GM12872 (cell line): ENCODE measurements at regions not wholly inside any gene's neighbourhood (a gene's known extent, or its start where the extent isn't known, plus 50 kb on each side); places are given as distances from the start of the nearest gene placed in this dataset.

ENCODE experiments used
- TF ChIP-seq, protein P1 (sequence below): IDR thresholded peaks from 3 replicates; pipeline ENCODE4 v1.5.1; 2011; ENCODE audit warnings: low read depth, mild to moderate bottlenecking, low read length, moderate library complexity; ENCODE audit not compliant: insufficient read depth

DNA sequence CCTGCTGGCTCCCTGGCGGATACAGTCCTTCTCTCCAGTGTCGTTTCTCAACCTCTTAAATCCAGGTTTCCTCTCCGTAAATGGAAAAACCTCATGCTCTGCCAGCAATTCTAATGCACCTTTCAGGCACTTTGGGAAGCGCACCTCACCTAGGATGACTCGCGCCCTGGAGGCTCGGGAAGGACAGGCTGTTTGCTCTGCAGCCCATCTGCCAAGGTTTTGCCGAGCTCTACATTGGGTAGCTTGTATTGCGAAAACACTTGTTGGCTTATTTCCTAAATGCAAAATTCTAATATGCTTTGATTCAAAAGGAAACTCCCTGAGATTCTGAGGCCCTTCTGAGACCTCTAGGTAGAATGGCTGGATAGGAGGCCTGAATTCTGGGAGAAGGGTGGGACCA lies 102.6 kb upstream of the MLN start:
- TF ChIP-seq, protein P1, sequence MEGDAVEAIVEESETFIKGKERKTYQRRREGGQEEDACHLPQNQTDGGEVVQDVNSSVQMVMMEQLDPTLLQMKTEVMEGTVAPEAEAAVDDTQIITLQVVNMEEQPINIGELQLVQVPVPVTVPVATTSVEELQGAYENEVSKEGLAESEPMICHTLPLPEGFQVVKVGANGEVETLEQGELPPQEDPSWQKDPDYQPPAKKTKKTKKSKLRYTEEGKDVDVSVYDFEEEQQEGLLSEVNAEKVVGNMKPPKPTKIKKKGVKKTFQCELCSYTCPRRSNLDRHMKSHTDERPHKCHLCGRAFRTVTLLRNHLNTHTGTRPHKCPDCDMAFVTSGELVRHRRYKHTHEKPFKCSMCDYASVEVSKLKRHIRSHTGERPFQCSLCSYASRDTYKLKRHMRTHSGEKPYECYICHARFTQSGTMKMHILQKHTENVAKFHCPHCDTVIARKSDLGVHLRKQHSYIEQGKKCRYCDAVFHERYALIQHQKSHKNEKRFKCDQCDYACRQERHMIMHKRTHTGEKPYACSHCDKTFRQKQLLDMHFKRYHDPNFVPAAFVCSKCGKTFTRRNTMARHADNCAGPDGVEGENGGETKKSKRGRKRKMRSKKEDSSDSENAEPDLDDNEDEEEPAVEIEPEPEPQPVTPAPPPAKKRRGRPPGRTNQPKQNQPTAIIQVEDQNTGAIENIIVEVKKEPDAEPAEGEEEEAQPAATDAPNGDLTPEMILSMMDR: no peak

DNA sequence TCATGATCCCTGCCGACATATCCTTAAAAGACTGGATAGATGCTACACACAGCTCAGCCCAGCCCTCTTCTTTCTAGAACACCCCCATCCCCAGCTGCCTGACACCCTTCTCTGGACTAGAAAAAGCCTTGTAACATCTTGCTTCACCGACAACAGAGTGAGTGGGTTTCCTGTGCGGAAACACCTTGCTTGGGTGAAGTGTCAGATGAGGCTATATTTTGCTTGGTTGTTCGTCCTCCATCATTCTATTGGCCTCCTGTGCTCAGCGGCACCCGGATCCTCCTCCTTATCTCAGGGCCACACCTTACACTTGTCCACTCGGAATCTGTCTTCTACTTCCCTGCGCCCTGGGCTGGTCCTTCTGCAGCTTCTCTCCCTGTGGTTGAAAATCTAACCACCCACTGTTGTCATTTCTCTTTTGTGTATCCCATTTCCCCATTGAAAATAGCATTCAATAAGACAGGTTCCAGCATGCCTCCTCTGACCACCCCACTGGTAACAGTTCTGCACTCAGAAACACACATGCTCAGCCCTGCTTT lies 101.3 kb upstream of the MLN start:
- TF ChIP-seq, protein P1: no peak

DNA sequence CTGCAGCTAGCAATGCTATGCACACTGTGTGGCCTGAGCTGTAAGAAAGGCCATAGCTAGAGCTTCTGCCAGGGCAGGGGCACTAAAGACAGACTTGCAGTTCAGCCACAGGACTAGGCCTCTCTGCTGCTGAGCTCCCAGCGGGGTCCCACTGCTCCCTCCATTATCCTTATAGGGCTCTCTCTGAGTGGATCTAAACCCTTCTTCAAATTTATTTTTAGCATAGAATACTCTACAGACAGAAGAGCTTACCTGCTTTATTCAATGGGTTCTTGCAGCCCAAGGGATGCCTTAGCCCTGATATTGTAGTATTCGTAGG lies 100.9 kb upstream of the MLN start:
- TF ChIP-seq, protein P1: no peak

DNA sequence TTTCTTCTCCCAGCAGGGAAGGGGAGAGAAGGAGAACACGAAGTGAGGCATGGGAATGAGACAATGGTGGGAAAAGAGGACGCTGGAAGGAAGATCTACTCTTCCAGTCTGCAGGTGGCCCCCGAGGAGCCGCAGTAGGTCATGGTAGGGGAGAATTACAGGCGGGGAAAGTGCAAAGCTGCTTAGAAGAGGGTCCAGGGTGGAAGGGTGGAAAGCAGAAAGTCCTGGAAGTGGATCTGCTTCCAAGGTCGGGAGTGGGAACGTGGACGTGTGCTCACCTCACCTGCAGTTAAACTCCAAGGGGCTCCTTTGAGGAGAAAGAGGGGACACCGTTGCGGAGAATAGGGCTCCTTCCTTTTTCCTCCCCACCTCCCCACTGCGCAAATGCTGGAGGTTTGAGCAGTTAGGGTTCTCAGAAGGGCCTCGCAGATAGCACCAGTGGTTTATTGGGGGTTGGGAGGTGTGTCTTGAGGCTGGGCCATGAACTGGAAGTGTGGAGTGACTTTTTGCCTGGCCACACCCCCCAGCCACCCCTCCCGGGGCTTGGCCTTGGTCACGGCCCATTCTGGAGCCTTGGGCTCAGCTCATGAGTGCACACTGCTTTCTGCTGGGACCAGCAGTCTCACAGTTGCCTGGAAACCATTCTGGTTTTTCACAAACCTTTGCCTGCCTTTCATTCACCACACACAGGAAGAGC lies 100.4 kb upstream of the MLN start:
- TF ChIP-seq, protein P1: no peak

DNA sequence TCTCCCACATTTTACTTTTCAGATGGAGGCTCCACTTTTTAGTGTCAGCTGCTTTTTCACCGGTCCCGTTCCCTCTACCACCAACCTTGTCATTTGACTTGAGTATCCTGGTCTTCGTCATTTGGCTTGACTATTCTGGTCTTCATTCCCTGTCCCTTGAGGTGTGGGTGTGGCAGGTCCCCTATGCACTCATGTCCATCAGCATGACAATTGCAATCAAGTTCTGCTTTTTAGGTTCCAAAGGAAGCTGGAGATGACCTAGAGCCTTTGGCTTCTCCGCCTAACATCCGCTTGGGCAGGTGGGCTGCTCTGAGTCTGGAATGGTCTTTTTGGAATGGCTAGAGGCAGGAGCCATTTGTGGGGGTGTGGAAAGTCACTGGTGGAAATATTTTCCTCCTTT lies 99.8 kb upstream of the MLN start:
- TF ChIP-seq, protein P1: no peak

DNA sequence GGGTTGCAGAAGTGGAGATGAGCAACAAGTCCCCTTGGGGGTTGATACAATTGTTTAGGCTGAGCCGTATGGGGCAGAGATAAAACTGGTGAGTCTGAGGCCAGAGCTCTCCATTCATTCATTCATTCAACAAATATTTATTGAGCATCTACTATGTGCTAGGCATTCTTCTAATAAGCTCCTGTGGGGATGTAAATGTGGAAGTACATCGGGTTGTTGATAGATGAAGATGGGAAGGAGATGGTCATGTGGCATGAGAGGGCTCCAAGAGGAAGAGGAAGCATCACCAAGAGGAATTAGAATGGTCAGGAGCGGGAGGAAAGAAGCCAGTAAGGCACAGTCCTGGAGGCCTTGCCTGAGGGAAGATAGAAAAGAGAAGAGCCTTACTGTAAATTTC lies 98.7 kb upstream of the MLN start:
- TF ChIP-seq, protein P1: no peak

DNA sequence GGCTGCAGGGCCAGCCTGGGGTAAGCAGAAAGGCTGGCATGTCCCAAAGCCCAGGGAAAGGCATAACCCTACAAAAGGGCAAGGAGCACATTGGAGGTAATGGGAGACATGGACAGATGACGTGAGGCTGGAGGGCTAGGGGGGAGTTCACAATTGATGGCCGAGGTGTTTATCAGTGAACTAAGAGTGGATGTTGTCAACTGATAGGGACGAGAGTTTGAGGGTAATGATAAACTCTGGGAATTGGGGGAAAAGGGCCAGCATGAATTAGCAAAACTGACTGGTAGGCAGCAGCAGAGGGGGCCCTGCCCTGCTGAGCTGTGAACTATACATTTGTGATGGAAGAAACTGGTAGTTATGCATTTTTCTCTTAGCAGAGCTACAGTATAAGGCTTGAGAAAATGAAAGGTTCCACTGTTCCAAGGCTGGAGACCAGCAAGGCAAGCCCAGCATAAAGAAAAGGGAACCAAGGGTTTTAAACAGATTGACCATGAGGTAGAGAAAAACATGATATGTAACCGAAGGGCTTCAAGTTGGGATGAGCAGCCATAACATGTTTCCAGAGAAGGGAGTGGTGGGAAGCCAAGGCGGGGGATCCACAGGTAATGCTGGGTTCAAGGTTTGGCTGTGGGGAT lies 98.1 kb upstream of the MLN start:
- TF ChIP-seq, protein P1: no peak
